GM12873 (cell line): ENCODE measurements at regions not wholly inside any gene's neighbourhood (a gene's known extent, or its start where the extent isn't known, plus 50 kb on each side); places are given as distances from the start of the nearest gene placed in this dataset.

Experiments
- CTCF ChIP-seq: IDR thresholded peaks from 2 replicates; pipeline ENCODE4 v1.5.1; 2012; ENCODE audit warnings: low read depth, mild to moderate bottlenecking, moderate library complexity, low read length, control low read depth; ENCODE audit not compliant: insufficient read depth; ENCODE audit errors: missing control alignments

DNA sequence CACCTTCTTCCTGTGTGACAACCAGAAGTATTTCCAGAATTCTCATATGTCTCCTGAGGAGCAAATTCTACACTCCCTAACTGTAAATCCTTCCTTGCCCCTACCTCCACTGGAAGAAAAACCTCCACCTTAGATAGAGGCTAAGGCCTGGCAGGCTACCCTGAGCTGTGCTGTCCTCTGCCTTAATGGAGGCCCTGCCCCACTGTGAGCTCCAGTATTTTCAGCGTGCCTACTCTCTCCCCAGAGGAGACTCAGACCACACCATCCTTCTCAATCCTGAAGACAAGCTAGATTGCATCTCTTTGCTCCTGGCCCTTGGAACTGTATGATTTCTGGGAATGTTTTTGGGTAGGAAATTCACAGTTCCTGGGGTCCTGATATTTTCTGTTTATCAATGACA, 110.0 kb upstream of the OBI1 start:
- TF ChIP-seq CTCF, result no peak

- TF ChIP-seq CTCF, result no peak
Observed at GRCh38 chr13:78764665-78765064, 105.7 kb upstream of the OBI1 start.

DNA sequence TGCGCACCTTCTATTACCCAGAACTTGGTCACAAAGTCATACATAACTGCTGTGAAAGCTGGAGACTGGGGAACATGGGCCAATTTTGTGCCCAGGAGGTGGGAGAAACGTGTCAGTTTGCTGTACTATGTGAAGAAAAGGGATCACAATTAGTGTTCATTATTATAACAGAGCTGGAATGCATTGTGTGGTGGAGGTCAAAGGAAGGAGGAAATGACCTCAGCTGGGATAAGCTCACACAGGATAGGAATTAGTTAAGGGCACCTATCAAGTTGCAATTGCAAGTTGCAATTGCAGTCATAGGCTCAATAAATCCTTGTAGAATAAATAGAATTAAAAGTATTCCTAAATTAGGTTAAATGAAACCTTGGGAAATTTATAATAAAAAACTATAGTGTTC, 103.9 kb upstream of the OBI1 start:
- TF ChIP-seq CTCF, result no peak

DNA sequence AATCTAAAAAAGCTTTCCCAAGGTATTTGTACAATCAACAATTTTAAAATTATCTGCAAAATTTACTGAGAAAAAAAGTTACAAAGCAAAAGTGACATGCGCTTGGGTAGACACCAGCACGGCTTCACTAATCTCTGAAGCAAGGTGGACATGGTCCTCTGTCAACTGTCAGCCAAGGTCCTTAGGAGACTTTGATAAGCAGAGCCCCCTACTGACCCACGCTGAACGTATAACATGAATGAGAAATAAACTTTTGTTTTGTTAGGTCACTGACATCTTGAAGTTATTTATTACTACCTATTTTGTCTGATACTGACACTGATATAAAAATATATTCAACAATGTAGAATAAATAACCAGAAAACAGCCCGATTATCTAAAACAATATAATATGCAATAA, 100.7 kb upstream of the OBI1 start:
- no peak for TF ChIP-seq CTCF

DNA sequence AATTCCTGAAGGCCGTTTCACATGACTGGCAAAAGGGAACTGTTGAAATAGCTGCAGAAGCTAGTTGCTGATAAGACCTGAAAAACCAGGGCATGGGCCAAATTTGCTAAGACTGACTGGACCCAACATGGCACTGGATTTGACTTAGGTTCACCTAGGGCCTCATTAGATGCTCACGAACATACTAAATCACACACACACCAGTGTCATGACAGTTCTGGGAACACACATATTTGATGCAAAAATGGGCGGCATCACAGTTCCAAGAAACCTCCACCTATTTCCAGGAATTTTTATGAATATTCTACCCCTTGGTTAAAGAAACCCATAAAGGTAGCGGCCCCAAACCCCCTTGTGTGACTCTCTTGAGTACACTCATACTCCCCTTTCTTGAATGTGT, 99.6 kb upstream of the OBI1 start:
- no peak for TF ChIP-seq CTCF

DNA sequence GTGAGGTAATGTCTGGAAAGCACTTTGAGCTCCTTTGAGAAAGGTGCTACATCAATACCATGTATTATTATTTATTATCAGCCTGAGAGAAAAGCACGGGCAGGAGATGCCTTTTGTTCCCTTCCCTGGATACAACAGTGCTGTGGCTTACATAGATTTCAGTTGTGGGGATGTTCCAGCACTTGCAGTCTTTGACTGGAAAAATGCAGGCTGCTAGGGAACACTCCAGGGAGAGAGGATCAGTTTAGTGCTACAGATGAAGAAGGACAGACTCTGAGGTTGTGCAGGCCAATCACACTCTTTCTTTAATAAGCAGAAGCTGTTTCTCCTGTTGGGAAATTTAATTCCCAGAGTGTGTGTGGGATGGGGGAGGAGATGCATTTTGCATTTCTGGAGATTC, 94.5 kb upstream of the OBI1 start:
- no peak for TF ChIP-seq CTCF

DNA sequence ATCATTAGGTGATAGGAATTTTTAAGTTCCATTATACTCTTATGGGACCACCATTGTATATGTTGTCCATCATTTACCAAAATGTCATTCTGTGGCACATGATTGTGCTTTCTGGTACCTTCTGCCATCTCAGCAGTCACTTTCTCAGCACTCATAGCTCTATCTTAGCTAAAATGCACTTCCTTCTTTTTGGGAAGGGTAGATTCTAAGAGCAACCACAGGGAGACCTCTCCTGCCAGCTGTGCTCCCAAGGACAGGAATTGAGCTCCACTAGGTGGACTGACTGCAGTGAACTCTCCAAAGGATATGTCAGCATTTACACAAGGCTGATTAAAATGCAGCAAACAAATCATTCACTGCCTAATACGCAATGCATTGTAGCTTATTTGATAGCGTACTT, 91.8 kb upstream of the OBI1 start:
- no peak for TF ChIP-seq CTCF

DNA sequence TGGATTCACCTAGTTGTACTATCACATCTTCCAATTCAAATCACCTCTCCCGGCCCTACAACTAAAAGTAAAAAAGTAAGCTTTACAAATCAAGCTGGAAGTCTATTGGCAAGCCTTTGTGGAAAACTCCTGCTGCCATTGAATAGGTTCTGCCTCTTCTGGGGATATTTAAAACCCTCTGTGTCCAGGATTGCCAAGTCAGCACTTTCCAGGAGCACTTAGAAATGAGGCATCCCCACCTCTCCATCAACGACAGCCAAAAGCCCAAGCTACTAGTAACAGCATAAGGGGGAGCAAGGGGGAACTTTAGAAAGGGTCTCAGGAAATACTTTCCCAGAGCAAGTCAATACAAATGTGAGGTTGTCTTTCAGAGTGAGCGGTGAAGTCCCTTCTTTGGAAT, 85.0 kb upstream of the OBI1 start:
- no peak for TF ChIP-seq CTCF
